H9 (cell line): ENCODE measurements at regions not wholly inside any gene's neighbourhood (a gene's known extent, or its start where the extent isn't known, plus 50 kb on each side); places are given as distances from the start of the nearest gene placed in this dataset.

Experiments used
- DNase-seq: peaks from one replicate; pipeline ENCODE4 v3.0.0-alpha.2; 2017
- H2AFZ ChIP-seq: one replicate; pipeline ENCODE4 v1.6.1; 2013; ENCODE audit warnings: mild to moderate bottlenecking, low read length, control low read depth, moderate library complexity
- H2AK5ac ChIP-seq: 2 replicates; pipeline ENCODE4 v1.6.1; 2013; ENCODE audit warnings: low read length, control low read depth, mixed read lengths; ENCODE audit not compliant: insufficient read length
- H2BK120ac ChIP-seq: one replicate; pipeline ENCODE4 v1.6.1; 2013; ENCODE audit warnings: low read depth, mild to moderate bottlenecking, low read length, control low read depth, inconsistent platforms; ENCODE audit not compliant: poor library complexity, severe bottlenecking
- H2BK12ac ChIP-seq: 2 replicates; pipeline ENCODE4 v1.6.1; 2013; ENCODE audit warnings: low read length, control low read depth, mixed read lengths, low read depth; ENCODE audit not compliant: insufficient read length
- H2BK15ac ChIP-seq: 2 replicates; pipeline ENCODE4 v1.6.1; 2013; ENCODE audit warnings: low read depth, low read length, control low read depth
- H2BK20ac ChIP-seq: one replicate; pipeline ENCODE4 v1.6.1; 2013; ENCODE audit warnings: low read depth, mild to moderate bottlenecking, low read length, control low read depth, inconsistent platforms; ENCODE audit not compliant: poor library complexity, severe bottlenecking
- H2BK5ac ChIP-seq: 2 replicates; pipeline ENCODE4 v1.6.1; 2013; ENCODE audit warnings: low read length, control low read depth, mixed read lengths; ENCODE audit not compliant: insufficient read length
- H3K14ac ChIP-seq: 2 replicates; pipeline ENCODE4 v1.6.1; 2013; ENCODE audit warnings: low read length, control low read depth; ENCODE audit not compliant: insufficient read depth
- H3K18ac ChIP-seq: 2 replicates; pipeline ENCODE4 v1.6.1; 2013; ENCODE audit warnings: low read depth, mild to moderate bottlenecking, mixed read lengths, low read length, control low read depth; ENCODE audit not compliant: insufficient read length
- H3K23ac ChIP-seq: 2 replicates; pipeline ENCODE4 v1.6.1; 2013; ENCODE audit warnings: low read length, control low read depth, mixed read lengths, low read depth; ENCODE audit not compliant: insufficient read length
- H3K23me2 ChIP-seq: 2 replicates; pipeline ENCODE4 v1.6.1; 2013; ENCODE audit warnings: low read depth, mild to moderate bottlenecking, mixed read lengths, low read length, control low read depth; ENCODE audit not compliant: insufficient read length, poor library complexity, severe bottlenecking
- H3K27ac ChIP-seq: 2 replicates; pipeline ENCODE4 v1.5.1; 2013; ENCODE audit warnings: low read length, control low read depth, mixed read lengths, low read depth; ENCODE audit not compliant: insufficient read length
- H3K27me3 ChIP-seq: 2 replicates; pipeline ENCODE4 v1.6.1; 2013; ENCODE audit warnings: low read length, control low read depth, inconsistent platforms; ENCODE audit not compliant: insufficient read depth
- H3K4ac ChIP-seq: 2 replicates; pipeline ENCODE4 v1.6.1; 2013; ENCODE audit warnings: low read depth, mild to moderate bottlenecking, control low read depth, inconsistent platforms, low read length, moderate library complexity
- H3K4me1 ChIP-seq: 2 replicates; pipeline ENCODE4 v1.6.1; 2013; ENCODE audit warnings: low read length, control low read depth, inconsistent platforms; ENCODE audit not compliant: insufficient read depth
- H3K4me2 ChIP-seq: 2 replicates; pipeline ENCODE4 v1.6.1; 2013; ENCODE audit warnings: low read length, control low read depth, mixed read lengths; ENCODE audit not compliant: insufficient read length, insufficient read depth
- H3K56ac ChIP-seq: 2 replicates; pipeline ENCODE4 v1.6.1; 2013; ENCODE audit warnings: low read depth, mild to moderate bottlenecking, mixed read lengths, low read length, control low read depth; ENCODE audit not compliant: insufficient read length
- H3K79me1 ChIP-seq: 2 replicates; pipeline ENCODE4 v1.6.1; 2013; ENCODE audit warnings: low read depth, mild to moderate bottlenecking, moderate library complexity, low read length, control low read depth, inconsistent platforms; ENCODE audit not compliant: insufficient read depth, poor library complexity, severe bottlenecking
- H3K79me2 ChIP-seq: 2 replicates; pipeline ENCODE4 v1.6.1; 2013; ENCODE audit warnings: low read length, control low read depth, inconsistent platforms; ENCODE audit not compliant: insufficient read depth
- H3K9ac ChIP-seq: 2 replicates; pipeline ENCODE4 v1.6.1; 2013; ENCODE audit warnings: low read length, control low read depth, mixed read lengths; ENCODE audit not compliant: insufficient read length; ENCODE audit errors: extremely low read depth
- H3K9me3 ChIP-seq: one replicate; pipeline ENCODE4 v1.6.1; 2013; ENCODE audit warnings: low read depth, low read length, inconsistent platforms; ENCODE audit not compliant: control insufficient read depth
- H3T11ph ChIP-seq: one replicate; pipeline ENCODE4 v1.6.1; 2013; ENCODE audit warnings: mild to moderate bottlenecking, low read length, control low read depth, inconsistent platforms
- H4K20me1 ChIP-seq: one replicate; pipeline ENCODE4 v1.6.1; 2013; ENCODE audit not compliant: control insufficient read depth, insufficient read length, insufficient read depth
- H4K5ac ChIP-seq: 2 replicates; pipeline ENCODE4 v1.6.1; 2013; ENCODE audit warnings: low read depth, mild to moderate bottlenecking, mixed read lengths, low read length, control low read depth; ENCODE audit not compliant: insufficient read length
- H4K8ac ChIP-seq: replicated peaks from 2 replicates; pipeline ENCODE4 v1.6.1; 2013; ENCODE audit warnings: low read length, control low read depth, mixed read lengths, low read depth; ENCODE audit not compliant: insufficient read length
- H4K91ac ChIP-seq: 2 replicates; pipeline ENCODE4 v1.6.1; 2013; ENCODE audit warnings: low read depth, mild to moderate bottlenecking, moderate library complexity, mixed read lengths, low read length, control low read depth; ENCODE audit not compliant: insufficient read length
- H3K27ac Mint-ChIP-seq, 3 experiments: 2 replicates in 2 of 3; 3 replicates in 1 of 3; pipeline ENCODE4 v1.8.0; 2020 to 2021; ENCODE audit warnings: mixed read lengths in 3 of 3, mild to moderate bottlenecking in 1 of 3, moderate library complexity in 1 of 3
- H3K27me3 Mint-ChIP-seq: 2 replicates; pipeline ENCODE4 v1.8.0; 2021; ENCODE audit warnings: low read depth, mild to moderate bottlenecking, moderate library complexity, mixed read lengths
- H3K36me3 Mint-ChIP-seq, 3 experiments: 2 replicates in 2 of 3; 3 replicates in 1 of 3; pipeline ENCODE4 v1.8.0; 2020 to 2021; ENCODE audit warnings: low read depth in 3 of 3, mixed read lengths in 3 of 3; ENCODE audit not compliant: insufficient read depth in 1 of 3
- H3K4me1 Mint-ChIP-seq, 2 experiments: 2 replicates each; pipeline ENCODE4 v1.8.0; 2020; ENCODE audit warnings: mixed read lengths in 2 of 2
- H3K4me3 Mint-ChIP-seq, 2 experiments: 2 replicates in 1 of 2; 3 replicates in 1 of 2; pipeline ENCODE4 v1.8.0; 2020 to 2021; ENCODE audit warnings: mild to moderate bottlenecking in 2 of 2, mixed read lengths in 2 of 2, moderate library complexity in 1 of 2
- H3K9me3 Mint-ChIP-seq, 2 experiments: 2 replicates in 1 of 2; 3 replicates in 1 of 2; pipeline ENCODE4 v1.8.0; 2020; ENCODE audit warnings: mild to moderate bottlenecking in 2 of 2, mixed read lengths in 2 of 2, moderate library complexity in 1 of 2
- WGBS: extraction: QIAGEN DNeasy Blood & Tissue Kit; methylation state at CpG from one replicate; pipeline ENCODE4 v1.1.7; 2013; ENCODE audit warnings: missing lambda C conversion rate, low lambda C conversion rate, mixed read lengths; ENCODE audit not compliant: insufficient read length; ENCODE audit errors: extremely low coverage; 5-methylcytosine and 5-hydroxymethylcytosine counted together
- TF ChIP-seq, protein P1 (sequence below): fragments of 200-600 bp; sonication (generic); conservative IDR thresholded peaks from 3 replicates; pipeline ENCODE4 v1.8.0; 2021; ENCODE audit warnings: antibody characterized with exemption, mild to moderate bottlenecking

DNA sequence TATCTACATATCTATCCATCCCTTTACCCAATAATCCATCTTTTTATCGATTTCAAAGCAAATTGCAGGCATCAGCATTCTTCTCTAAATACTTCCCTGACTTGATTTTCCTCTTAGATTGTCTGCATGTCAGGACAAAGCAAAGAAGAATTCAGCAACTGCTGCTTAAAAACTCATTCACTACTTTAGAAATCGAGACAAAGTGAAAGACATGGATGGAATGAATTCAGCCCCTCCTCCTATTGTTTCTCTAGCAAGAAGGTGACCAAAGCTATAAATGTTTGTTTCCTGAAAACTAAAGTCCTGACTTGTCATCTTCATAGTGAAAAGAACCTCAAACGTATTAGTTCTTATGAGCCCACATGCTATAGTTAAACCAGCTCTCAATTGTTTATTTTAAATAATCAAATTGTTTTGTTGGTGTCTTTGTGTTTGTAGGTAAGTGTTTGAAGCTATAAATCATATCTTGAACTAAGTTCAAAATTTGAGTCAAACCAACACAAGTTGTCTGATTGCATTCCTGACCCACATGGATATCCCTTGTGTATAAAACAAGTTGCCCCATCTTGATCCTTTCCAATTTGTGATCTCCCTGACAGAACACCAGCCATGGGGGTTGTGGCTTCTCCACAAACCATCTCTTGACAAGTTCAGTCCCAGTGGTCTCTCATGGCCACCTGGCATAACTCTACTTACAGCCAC is 58.6 kb upstream of the ARHGAP5 start:
- TF ChIP-seq, protein P1, sequence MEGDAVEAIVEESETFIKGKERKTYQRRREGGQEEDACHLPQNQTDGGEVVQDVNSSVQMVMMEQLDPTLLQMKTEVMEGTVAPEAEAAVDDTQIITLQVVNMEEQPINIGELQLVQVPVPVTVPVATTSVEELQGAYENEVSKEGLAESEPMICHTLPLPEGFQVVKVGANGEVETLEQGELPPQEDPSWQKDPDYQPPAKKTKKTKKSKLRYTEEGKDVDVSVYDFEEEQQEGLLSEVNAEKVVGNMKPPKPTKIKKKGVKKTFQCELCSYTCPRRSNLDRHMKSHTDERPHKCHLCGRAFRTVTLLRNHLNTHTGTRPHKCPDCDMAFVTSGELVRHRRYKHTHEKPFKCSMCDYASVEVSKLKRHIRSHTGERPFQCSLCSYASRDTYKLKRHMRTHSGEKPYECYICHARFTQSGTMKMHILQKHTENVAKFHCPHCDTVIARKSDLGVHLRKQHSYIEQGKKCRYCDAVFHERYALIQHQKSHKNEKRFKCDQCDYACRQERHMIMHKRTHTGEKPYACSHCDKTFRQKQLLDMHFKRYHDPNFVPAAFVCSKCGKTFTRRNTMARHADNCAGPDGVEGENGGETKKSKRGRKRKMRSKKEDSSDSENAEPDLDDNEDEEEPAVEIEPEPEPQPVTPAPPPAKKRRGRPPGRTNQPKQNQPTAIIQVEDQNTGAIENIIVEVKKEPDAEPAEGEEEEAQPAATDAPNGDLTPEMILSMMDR: no peak
- peaks cover 0 to 11% (median 5%) of the 10 kb centered on the region in 3 experiments; a peak in 5 of 7 replicates for H3K36me3 Mint-ChIP-seq
- peaks cover 6 to 7% of the 10 kb centered on the region in 2 experiments; a peak in 3 of 4 replicates for H3K4me1 Mint-ChIP-seq
- 100% methylated on average over 1 of the region's 3 CpGs for WGBS
- no peaks in the 10 kb centered on the region for H3K27me3 ChIP-seq
- no peak overlapping the region for H4K5ac ChIP-seq
- peak overlapping the region in 1 of 3 experiments; percentile 45; a peak in 1 of 7 replicates for H3K27ac Mint-ChIP-seq
- H2BK20ac ChIP-seq: no peak overlapping the region
- H3K23me2 ChIP-seq: no peaks in the 10 kb centered on the region
- no peak overlapping the region for H4K8ac ChIP-seq
- no peak overlapping the region for H3K4me3 Mint-ChIP-seq
- no peak overlapping the region for H3K56ac ChIP-seq
- no peak overlapping the region for H2BK12ac ChIP-seq
- no peak overlapping the region for H3K18ac ChIP-seq
- no peaks in the 10 kb centered on the region for H3K79me1 ChIP-seq
- no peak overlapping the region for H4K91ac ChIP-seq
- no peaks in the 10 kb centered on the region for H3K4me1 ChIP-seq
- H3K27ac ChIP-seq: no peak overlapping the region
- H3T11ph ChIP-seq: no peak overlapping the region
- H3K4ac ChIP-seq: no peak overlapping the region
- peaks cover 2 to 5% of the 10 kb centered on the region in 2 experiments; a peak in 2 of 5 replicates for H3K9me3 Mint-ChIP-seq
- no peak overlapping the region for H2AFZ ChIP-seq
- H3K9me3 ChIP-seq: no peaks in the 10 kb centered on the region
- no peaks in the 10 kb centered on the region; the same call in 1 of the 2 replicates for H3K27me3 Mint-ChIP-seq
- H3K4me2 ChIP-seq: no peak overlapping the region
- no peak overlapping the region for H3K9ac ChIP-seq
- no peak overlapping the region for H2BK15ac ChIP-seq
- no peaks in the 10 kb centered on the region for H3K79me2 ChIP-seq
- no peak overlapping the region for H2AK5ac ChIP-seq
- no peak overlapping the region for H3K14ac ChIP-seq
- no peak overlapping the region for H2BK120ac ChIP-seq
- H2BK5ac ChIP-seq: no peak overlapping the region
- DNase-seq: no peak
- H3K23ac ChIP-seq: no peak overlapping the region
- no peaks in the 10 kb centered on the region for H4K20me1 ChIP-seq
